K562 (cell line): ENCODE measurements at regions not wholly inside any gene's neighbourhood (a gene's known extent, or its start where the extent isn't known, plus 50 kb on each side); places are given as distances from the start of the nearest gene placed in this dataset.
A peak's percentile ranks its signal among the peaks of the same experiment; 100 is the strongest.

Source experiments
- ATAC-seq: fragments of 200-7000 bp; cut with Tn5 transposase; 3 replicates; pipeline ENCODE4 v1.9.1; 2020; ENCODE audit warnings: moderate library complexity
- BruUV-seq: library from RNA; stranded (reverse); fragments of 400-500 nt; replicated peaks from 2 replicates; lab custom pipeline; 2021; lab: Mats Ljungman, UMichigan
- CTCF ChIA-PET: fragments of 300-600 bp; formaldehyde crosslinking; extraction: SDS; loops from one replicate; lab custom pipeline; 2021; ENCODE audit warnings: low intra/inter-chr PET ratio; lab: Yijun Ruan, JAX
- POLR2A ChIA-PET: fragments of 300-600, 350-650 bp; sonication (Branson Sonifier 250); formaldehyde crosslinking; extraction: SDS; loops from one replicate; lab custom pipeline; 2021; ENCODE audit warnings: antibody characterized with exemption, inconsistent platforms; lab: Yijun Ruan, JAX
- DNase-seq, 4 experiments: peaks; one replicate each; pipeline versions ENCODE4 v3.0.0 to v3.0.0-alpha.2; 2011 to 2018; ENCODE audit warnings: low spot score in 3 of 4, mixed read lengths in 3 of 4; ENCODE audit errors: extremely low read depth in 1 of 4
- FAIRE-seq: peaks from 2 replicates; lab custom pipeline; 2011; peaks lifted over from hg19 to GRCh38; lab: Jason Lieb, UNC
- H2AFZ ChIP-seq: 2 replicates; pipeline ENCODE4 v1.6.0; 2011; ENCODE audit warnings: low read depth, low read length, control low read depth, inconsistent platforms
- H3K27ac ChIP-seq: fragments of 200-600 bp; 3 replicates; pipeline ENCODE4 v1.8.0; 2011; ENCODE audit warnings: low read depth, mild to moderate bottlenecking, control low read depth, inconsistent platforms, low read length, moderate library complexity, mixed read lengths; ENCODE audit errors: extremely low read depth
- H3K27me3 ChIP-seq, 2 experiments: fragments of 300-600 bp in 1 of 2; 2 replicates in 1 of 2; 3 replicates in 1 of 2; pipeline versions ENCODE4 v1.6.0 to v1.8.0; 2011; ENCODE audit warnings: inconsistent platforms in 2 of 2, low read length in 2 of 2, mild to moderate bottlenecking in 1 of 2, mixed read lengths in 1 of 2, moderate library complexity in 1 of 2; ENCODE audit not compliant: control insufficient read depth in 2 of 2, insufficient read depth in 2 of 2
- H3K36me3 ChIP-seq: fragments of 300-600 bp; 3 replicates; pipeline ENCODE4 v1.8.0; 2011; ENCODE audit warnings: mild to moderate bottlenecking, low read length, inconsistent platforms; ENCODE audit not compliant: control insufficient read depth, insufficient read depth
- H3K4me1 ChIP-seq, 2 experiments: fragments of 200-600 bp in 1 of 2; replicated peaks in 1 of 2; 2 replicates in 1 of 2; 3 replicates in 1 of 2; pipeline versions ENCODE4 v1.5.1 to v1.8.0; 2011; ENCODE audit warnings: inconsistent platforms in 2 of 2, low read length in 2 of 2, mild to moderate bottlenecking in 1 of 2, mixed read lengths in 1 of 2, moderate library complexity in 1 of 2; ENCODE audit not compliant: control insufficient read depth in 2 of 2, insufficient read depth in 2 of 2
- H3K4me2 ChIP-seq: 2 replicates; pipeline ENCODE4 v1.6.1; 2011; ENCODE audit warnings: low read length, control low read depth, inconsistent platforms, mixed read lengths; ENCODE audit not compliant: insufficient read depth
- H3K4me3 ChIP-seq: fragments of 200-600 bp; sonication (generic), shearing (Covaris generic); 2 replicates; pipeline ENCODE4 v1.5.1; 2016; ENCODE audit warnings: control low read depth, inconsistent platforms
- H3K79me2 ChIP-seq: fragments of 200-600 bp; 3 replicates; pipeline ENCODE4 v1.8.0; 2011; ENCODE audit warnings: low read length, inconsistent platforms; ENCODE audit not compliant: control insufficient read depth, insufficient read depth
- H3K9ac ChIP-seq, 2 experiments: 2 replicates each; pipeline versions ENCODE4 v1.6.0 to v1.6.1; 2011; ENCODE audit warnings: low read depth in 2 of 2, low read length in 2 of 2, control low read depth in 1 of 2, inconsistent platforms in 1 of 2, mild to moderate bottlenecking in 1 of 2, mixed read lengths in 1 of 2; ENCODE audit not compliant: insufficient read depth in 1 of 2
- H3K9me1 ChIP-seq: one replicate; pipeline ENCODE4 v1.6.0; 2011; ENCODE audit warnings: inconsistent platforms, mild to moderate bottlenecking, low read length, moderate library complexity; ENCODE audit not compliant: control insufficient read depth, insufficient read depth
- H3K9me3 ChIP-seq: replicated peaks from 2 replicates; pipeline ENCODE4 v1.5.1; 2011; ENCODE audit warnings: low read depth, low read length, inconsistent platforms; ENCODE audit not compliant: control insufficient read depth, insufficient read depth
- H4K20me1 ChIP-seq: replicated peaks from 2 replicates; pipeline ENCODE4 v1.6.1; 2011; ENCODE audit warnings: low read length, inconsistent platforms, mixed read lengths; ENCODE audit not compliant: control insufficient read depth, insufficient read depth
- GTF2F1 ChIP-seq: IDR thresholded peaks from 2 replicates; pipeline ENCODE4 v1.6.1; 2011; ENCODE audit warnings: low read depth, low read length, improper control_type of control experiment
- HDAC1 ChIP-seq, 2 experiments: fragments of 450-650 bp; IDR thresholded peaks; 2 replicates each; pipeline ENCODE4 v1.6.1; 2016 to 2017; ENCODE audit warnings: inconsistent platforms in 1 of 2, mild to moderate bottlenecking in 1 of 2, moderate library complexity in 1 of 2
- MBD1 ChIP-seq: fragments of 250-450 bp; sonication (Bioruptor Pico); IDR thresholded peaks from 2 replicates; pipeline ENCODE4 v1.8.0; 2022; ENCODE audit warnings: inconsistent platforms
- RBM17 ChIP-seq: fragments of 200-400 bp; formaldehyde crosslinking; IDR thresholded peaks from 2 replicates; pipeline ENCODE4 v1.6.1; 2017; ENCODE audit warnings: low read depth, mild to moderate bottlenecking, low read length, borderline replicate concordance
- REST ChIP-seq, 2 experiments: fragments of 450-650 bp; formaldehyde crosslinking in 1 of 2; IDR thresholded peaks; 2 replicates each; pipeline versions ENCODE4 v1.4.0 to v1.6.1; 2014 to 2020; ENCODE audit warnings: mild to moderate bottlenecking in 2 of 2, borderline replicate concordance in 1 of 2, low read depth in 1 of 2
- ZNF316 ChIP-seq: fragments of 450-650 bp; IDR thresholded peaks from 2 replicates; pipeline ENCODE4 v1.6.1; 2016
- WGBS: fragments of 100-300 bp; shearing (Covaris generic); methylation state at CpG from one replicate; pipeline ENCODE4 v1.1.6; 2016; ENCODE audit warnings: low coverage, mixed read lengths; ENCODE audit not compliant: insufficient coverage; ENCODE audit errors: missing lambda C conversion rate; 5-methylcytosine and 5-hydroxymethylcytosine counted together
- in situ Hi-C: fragments of 300-500 bp; cut with MboI; formaldehyde crosslinking; loops from 4 replicates; pipeline ENCODE4 v1.15.0; 2018; ENCODE audit warnings: inconsistent platforms, mixed read lengths
- intact Hi-C: fragments of 100-400 bp; cut with micrococcal nuclease; formaldehyde crosslinking; loops from 2 replicates; pipeline ENCODE4 v1.14.2; 2022

- no peaks in the 10 kb centered on the region for H4K20me1 ChIP-seq
- ChIA-PET POLR2A (no interaction called here), CTCF (no interaction called here)
- WGBS = 4% methylated on average over 4 of the region's 4 CpGs
- no peak for DNase-seq
- no peaks in the 10 kb centered on the region for H3K79me2 ChIP-seq
- H3K27me3 ChIP-seq = no peaks in the 10 kb centered on the region
- no peaks in the 10 kb centered on the region for H3K36me3 ChIP-seq
- H3K4me2 ChIP-seq = no peak overlapping the region
- TF ChIP-seq ZNF316 (peak; percentile 33; the same call in 1 of the 2 replicates), GTF2F1 (no peak)
- in situ Hi-C loops = no loop called here
- H2AFZ ChIP-seq = no peak overlapping the region
- BruUV-seq = no TSS peak
- no peaks in the 10 kb centered on the region for H3K9me1 ChIP-seq
- FAIRE-seq = no peak
- H3K9me3 ChIP-seq = no peaks in the 10 kb centered on the region
- H3K4me1 ChIP-seq = no peaks in the 10 kb centered on the region
- no peak for ATAC-seq
- H3K27ac ChIP-seq = no peak overlapping the region
- H3K9ac ChIP-seq = no peak overlapping the region
- intact Hi-C loops = no loop called here
- H3K4me3 ChIP-seq = no peak overlapping the region
Observed at GRCh38 chr2:117587310-117587709, 227.2 kb upstream of the DDX18 start.

- intact Hi-C loops = no loop called here
- FAIRE-seq = no peak
- Histone ChIP-seq H3K9me3 (no peaks in the 10 kb centered on the region), H3K36me3 (no peaks in the 10 kb centered on the region), H3K27ac (no peak overlapping the region), H3K9ac (no peak overlapping the region), H3K4me3 (no peak overlapping the region), H3K4me2 (no peak overlapping the region), H2AFZ (no peak overlapping the region), H4K20me1 (no peaks in the 10 kb centered on the region), H3K79me2 (no peaks in the 10 kb centered on the region), H3K9me1 (no peaks in the 10 kb centered on the region), H3K4me1 (no peaks in the 10 kb centered on the region), H3K27me3 (no peaks in the 10 kb centered on the region)
- BruUV-seq = no TSS peak
- 0% methylated on average over 3 of the region's 3 CpGs for WGBS
- ChIA-PET CTCF (no interaction called here), POLR2A (no interaction called here)
- DNase-seq = no peak
- ATAC-seq = no peak
- in situ Hi-C loops = no loop called here
- TF ChIP-seq MBD1 (CRISPR knock-in tag) (no peak), REST (IDR thresholded peaks at IDR 0.05; ENCODE audit: borderline replicate concordance) (no peak), REST (CRISPR knock-in tag; IDR thresholded peaks at IDR 0.05; ENCODE audit: low read depth) (no peak), RBM17 (no peak), HDAC1 (IDR thresholded peaks at IDR 0.05) (no peak)
Observed at GRCh38 chr2:117603060-117603459, 211.4 kb upstream of the DDX18 start.
